ENCODE measurements at regions not wholly inside any gene's neighbourhood (a gene's known extent, or its start where the extent isn't known, plus 50 kb on each side); places are given as distances from the start of the nearest gene placed in this dataset.

DNA sequence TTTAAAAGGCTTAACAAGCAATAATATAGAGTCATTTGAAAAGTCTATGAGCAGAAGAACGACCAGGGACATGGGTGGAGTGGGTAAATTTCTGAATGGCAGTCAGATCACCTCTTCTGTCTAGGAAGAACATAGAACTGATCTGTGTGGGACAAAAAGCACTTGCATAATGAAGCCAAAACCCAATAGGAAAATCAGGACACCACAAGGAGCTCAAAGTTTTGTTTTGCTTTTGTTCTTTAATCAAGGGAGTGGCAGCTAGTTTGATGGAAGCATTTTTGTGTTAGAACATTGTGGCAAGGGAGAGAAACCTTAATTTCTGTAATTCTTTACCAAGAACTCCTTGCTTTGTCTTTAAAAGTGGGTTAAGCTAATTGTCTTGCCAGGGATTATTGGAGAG, 240.2 kb upstream of the TANK start:
- DNase-seq = no peak

DNA sequence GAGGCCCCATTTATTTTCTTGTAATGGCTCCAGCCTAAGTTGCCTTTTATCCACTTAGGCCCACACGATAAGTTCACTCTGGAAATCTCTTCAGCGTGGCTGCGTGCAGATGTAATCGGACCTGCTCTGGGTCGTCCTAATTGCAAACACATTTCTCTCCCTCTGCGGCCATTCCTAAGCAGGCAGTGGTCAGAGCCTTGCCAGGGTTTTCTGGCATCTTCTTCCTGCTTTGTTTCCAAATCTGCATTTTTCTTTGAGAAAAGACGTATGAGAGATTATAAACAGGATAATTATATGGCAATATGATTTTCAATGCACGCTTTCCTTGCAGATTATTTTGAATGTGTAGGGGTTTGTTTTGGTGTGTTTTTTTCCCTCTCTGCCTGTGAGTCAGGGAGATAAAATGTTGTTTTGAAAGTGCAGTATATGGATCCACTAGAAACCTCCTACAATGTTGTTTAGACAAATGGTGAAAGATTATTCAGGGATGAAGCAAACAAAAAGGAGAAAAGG, 239.4 kb upstream of the TANK start:
- DNase-seq = no peak

DNA sequence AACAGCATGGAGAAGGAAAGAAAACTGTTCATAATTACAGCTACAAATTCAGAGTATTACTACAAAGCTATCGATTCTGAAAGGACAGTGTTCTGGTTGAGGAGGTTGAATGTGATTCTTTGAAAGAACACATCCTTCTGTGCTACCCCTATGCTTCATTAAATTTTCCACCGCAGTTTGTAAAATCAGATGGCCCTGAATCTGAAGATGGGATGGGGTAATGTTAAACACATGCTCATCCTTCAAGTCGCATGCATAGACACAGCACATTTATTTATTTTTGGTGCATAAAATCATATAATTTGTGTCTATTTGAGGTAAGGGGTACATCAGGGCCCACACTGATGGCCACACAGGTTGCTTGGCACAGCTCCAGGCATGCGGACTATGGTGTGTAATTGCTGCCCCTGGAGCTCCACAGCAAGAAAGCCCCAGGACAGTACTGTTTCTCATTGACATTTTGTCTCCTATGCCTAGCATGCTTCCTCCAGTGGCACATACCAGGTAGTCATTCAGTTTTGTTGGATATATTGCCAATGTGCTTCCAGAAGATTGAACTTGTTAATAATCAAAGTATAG, 238.8 kb upstream of the TANK start:
- no peak for DNase-seq

DNA sequence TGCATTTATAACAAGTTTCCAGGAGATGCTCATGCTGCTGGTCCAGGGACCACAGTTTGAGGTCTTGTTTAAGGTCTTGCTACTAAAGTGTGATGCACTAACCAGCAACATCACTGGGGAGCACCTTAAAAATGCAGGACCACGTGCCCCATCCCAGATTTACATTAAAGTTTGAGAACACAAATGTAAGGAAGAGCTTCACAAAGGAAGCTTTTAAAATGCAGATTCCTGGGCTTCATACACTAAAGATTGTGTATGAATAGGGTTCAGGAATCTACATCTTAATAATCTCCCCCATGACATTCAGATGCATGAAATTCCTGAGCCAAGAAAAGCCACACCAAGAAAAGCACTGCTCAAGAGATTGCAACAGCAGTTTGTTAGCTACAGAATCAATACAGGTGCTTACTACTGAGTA, 235.3 kb upstream of the TANK start:
- no peak for DNase-seq

DNA sequence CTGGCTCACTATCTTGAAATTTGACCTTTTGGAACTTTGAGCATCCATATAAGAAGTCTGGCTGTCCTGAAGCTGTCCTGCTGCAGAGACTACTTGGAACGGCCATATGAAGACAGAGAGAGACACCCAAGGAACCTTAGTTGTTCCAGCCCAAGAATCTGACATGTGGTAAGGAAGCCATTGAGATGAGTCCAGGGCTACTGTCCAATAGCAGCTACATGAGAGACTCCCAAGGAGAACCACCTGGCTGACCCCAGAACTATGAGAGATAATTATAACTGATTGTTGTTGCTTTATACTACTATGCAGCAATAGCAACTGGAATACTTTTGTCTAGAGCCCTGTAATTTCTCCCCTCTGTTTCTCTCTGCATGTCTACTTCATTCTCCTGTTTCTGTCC, 234.3 kb upstream of the TANK start:
- no peak for DNase-seq

DNA sequence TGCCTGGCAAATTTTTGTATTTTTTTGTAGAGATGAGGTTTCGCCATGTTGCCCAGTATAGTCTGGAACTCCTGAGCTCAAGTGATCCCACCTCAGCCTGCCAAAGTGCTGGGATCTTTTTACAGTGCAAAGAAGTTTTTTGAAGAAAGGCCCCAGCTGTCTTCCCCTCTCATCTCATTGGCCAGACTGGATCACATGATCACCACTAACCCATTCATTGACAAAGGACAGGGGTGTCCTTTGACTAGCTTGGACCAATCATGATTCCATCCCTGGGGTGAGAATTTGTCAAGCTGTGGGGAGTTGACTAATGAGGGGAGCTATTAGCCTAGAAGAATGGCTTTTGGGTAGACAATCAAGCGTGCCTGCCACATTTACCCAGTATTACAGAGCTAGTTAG, 232.9 kb upstream of the TANK start:
- DNase-seq = no peak

DNA sequence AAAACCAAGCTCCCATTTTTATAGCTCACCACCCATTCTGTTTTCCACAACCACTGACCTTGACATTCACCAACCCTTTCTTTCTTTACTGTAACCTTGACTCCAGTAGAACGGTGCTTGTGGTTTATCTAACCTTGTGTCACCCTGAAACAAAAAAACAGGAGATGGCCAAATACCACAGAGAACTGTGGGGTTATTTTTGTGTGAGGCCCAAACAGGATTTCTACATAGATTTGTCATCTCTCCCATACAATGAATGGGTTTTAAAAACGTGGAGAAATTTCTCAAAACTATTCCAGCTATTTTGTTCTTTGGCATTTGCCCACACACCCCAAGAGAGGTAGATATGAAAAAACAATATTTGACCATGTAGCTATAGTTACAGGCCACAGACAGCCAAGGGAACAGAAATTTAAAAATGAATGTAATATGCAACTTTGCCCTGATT, 231.3 kb upstream of the TANK start:
- DNase-seq = no peak

DNA sequence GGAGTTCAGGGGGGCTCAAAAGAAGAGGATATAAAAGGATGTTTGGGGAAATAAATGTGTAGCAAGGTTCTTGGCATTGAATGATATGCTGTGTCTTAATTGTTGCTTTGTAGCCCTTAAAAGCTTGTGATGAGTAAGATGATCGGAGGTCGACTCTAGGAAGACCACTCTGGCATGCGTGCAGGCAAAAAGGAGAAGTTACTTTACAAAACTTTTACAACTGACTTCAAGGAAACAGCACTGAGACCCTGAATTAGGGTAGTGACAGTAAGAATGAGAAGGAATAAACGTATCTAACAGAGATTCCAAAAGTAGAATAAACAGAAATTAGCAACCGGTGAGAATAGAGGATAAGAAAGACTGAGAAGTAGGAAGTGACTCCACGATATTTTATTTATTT, 228.7 kb upstream of the TANK start:
- DNase-seq = no peak

DNA sequence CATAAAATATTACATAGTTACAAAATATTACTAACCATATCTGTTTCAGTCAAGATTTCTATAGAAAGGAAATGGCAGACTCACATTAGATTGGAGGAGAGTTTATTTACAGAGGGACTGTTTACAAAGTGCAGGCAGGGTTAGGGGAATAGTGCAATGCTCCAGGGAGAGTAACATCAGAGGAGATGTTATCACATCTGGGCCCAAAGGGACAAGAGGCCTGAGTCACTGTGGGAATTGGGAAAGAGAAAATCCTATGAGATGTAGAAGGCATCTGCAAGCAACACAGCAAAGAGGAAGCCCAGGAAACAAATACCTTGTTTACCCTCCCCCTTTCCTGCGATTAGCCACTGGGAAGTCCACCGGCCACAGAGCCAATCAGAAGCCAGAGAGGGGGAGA, 227.3 kb upstream of the TANK start:
- no peak for DNase-seq

DNA sequence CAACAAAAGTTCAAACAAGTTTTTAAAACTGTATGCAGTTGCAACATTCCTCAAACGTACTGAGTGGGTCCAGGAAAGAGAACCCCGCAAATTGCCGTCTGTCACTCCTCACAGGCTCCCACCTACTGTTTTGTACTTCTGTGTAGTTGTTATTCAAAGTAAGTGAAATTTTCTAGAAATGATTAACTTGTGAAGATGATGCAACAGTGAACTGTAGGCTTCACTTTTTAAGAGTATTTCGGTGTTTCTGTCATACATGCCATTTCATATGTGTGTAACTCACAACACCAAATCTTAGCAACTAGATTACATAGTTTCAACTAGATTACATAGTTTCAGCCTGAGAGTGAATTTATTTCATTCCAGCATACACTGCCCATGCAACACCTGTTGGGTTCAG, 226.0 kb upstream of the TANK start:
- DNase-seq = no peak

DNA sequence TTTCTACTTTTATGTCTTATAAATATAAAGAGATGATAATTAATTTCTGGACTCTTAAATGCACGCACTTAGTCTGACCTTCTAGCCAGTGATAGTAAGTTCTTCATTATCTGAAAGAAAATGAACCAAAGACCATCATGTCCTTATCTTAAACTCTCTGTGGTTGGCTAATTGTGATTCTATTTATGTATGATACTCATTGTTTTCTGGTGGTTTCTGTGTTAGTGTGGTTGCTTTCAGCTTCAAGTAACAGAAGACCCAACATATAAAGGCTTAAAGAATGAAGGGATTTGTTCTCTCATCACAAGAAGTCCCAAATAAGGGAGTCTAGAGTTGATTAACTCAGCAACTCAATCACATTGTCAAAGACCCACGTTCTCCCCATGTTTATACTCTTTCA, 225.2 kb upstream of the TANK start:
- DNase-seq = no peak

DNA sequence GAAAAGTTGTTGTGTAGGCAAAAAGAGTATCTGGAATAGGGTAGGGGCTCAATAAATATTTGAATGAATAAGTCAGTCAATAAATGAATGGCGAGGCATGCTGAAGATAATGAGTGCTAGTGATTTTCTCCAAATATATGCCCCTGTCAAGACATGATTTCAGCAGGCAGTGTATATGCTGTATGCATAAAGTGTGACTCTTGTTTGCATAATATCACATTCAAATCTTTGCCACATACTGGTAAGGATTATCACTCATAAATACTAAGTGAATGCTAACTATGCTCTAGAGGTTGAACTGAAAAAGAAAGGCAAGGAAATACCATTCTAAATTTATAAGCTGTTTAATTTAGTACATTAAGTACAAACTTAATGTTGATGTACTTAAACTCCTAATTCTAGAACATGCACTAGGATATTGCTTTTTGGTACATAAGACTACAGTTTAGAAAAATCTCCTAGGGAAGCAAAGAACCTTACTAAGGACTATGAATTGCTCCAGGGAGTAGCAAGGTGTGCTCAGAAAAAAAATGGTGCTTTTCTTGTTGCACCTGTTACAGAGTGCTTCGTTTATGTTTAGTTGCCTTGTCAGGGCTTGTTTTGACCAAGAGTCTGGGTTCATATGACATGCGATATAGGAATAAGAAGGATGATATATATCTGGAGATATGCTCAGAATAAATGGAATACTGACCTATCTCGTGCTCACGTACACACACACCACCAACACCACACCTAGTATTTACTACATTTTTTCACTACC, 224.0 kb upstream of the TANK start:
- no peak for DNase-seq

DNA sequence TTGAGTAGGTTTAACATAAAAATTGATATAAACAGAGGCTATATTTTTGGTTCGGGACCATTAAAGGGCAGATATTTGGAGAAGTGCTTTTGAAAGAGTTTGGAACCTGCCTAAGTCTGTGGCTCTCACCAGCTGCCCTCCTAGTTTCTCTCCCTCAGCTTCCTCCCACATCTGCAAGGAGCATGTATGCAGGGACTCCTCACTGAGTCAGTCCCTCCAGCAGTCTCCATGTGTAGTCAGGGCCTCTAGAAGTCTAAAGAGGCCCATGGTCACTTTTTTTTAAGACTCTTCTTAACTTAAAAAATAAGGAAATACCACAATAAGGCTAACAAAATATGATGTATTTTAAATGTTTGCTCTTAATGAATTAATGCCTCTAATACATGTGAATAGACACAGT, 220.0 kb upstream of the TANK start:
- no peak for DNase-seq

DNA sequence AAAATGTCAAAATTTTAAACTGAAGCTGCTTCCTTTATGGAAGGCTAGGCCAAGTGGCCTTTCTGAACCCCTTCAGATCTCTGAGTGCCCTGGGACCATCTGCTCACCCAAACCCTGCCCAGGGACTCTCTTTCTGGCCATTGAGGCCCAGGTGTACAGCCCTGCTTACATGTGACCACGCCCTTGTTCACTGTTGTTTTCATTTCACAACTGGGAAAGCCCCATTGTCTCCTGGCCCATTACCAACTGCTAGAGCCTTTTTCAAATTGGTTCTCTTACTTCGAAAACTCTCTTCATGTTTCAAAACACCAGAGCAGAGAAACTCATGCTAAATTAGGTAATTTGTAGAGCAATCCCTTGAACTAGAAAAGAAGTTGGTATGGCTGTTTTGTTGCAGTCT, 219.5 kb upstream of the TANK start:
- DNase-seq = no peak

DNA sequence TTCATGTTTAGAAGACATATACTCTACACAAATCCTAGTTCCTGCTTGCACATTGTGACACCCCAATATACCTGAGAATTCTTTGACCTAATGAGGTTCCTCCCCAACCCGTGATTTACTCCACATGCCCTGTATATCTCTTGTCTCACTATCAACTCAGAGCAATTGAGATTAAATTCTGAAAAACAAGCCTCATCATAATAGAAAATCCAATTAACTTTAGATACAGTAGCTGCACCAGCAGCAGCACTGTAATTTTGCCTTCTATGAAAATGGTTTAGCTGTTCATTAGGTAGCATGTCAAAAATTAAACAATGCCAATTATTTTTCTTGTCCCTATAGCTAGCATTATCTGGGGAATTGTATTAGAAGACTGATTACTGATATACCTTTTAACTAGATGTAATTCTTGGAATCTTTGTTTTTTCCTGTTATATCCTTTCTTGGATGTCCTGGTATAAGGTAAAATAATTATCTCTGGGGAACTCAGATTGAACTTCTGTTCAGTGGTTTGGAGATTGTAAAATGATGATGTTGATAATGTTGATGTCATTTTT, 218.9 kb upstream of the TANK start:
- DNase-seq = no peak

DNA sequence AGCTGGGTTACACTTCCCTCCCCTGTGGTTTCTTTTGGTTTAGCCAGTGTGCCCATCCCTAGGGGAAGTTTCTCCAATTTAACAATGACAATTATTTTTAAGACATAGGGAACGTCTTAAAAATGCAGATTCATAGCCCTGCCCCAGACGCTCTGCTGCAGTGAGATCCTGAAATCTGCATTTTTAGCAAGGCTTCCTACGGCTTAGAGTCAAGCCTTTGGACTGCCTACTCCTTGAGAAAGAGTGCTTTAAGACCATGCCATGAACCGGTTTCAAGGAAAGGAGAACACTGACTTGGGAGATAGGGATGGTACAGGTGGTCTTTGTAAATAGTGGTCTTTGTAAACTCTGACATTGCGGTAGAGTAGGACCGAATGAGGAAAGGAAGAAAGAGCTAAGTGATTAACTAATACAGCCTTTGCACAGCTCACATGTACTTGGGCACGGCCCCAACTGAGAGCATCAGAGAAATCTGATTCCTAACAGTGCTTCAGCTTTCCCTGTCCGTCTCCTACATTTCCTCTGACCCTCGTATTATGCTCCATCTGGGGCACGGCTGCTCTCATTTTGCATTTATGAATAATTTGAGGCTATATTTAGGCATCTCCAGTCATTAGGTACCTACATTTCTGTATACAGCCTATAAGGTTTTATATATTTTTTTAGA, 217.6 kb upstream of the TANK start:
- no peak for DNase-seq

DNA sequence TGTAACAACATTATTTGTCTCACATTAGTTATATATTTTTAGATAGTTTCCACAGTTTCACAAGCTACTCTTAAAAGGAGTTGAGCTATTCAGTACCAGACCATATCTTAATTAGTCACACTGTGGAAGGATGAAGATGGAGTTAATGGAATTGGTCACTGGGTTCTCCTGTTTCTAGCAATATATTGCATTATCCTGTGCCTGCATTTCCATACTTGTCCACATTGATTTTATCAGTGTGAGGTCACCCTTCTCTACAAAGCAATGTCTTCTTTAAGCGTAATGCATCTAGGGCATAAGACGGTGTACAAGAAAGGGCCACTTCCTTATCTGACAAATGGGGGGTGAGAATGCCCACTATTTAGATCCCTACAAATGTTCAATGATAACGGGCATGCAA, 216.8 kb upstream of the TANK start:
- no peak for DNase-seq

DNA sequence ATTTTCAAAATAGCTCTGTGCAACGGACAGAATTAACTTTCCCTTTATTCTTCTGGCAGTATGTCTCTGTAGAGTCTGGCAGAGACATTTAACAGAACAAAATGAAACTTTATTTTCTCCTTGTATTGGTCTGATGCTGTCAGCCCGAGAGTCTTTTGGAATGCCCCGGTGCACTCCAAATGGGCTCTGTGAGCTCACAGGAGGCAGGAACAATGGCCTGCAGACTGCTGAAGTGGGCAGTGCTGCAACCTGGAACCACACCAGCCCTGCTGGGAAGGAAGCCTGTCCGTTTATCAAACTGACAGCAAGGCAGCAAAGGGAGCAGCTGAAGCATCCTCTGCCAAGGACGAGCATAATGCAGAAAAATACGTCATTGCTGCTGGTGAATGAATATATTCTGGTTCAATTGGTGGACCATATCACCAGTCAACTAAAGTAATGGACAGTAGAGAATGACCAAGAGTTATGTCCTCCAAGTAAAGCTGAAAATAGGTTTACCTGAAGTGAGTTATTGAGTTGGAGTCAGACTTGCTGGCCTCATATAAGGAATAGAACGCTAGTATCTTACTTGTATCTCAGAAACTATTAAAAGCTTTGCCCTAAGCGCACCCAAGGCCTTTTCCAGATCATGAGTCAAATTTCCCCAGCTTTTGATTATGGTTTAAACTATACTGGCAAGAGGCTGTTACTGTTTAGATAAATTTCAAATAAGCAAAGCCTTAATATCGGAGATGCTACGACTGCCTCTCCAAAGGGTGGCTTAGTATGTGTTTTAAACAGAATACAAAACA, 207.6 kb upstream of the TANK start:
- DNase-seq = no peak

DNA sequence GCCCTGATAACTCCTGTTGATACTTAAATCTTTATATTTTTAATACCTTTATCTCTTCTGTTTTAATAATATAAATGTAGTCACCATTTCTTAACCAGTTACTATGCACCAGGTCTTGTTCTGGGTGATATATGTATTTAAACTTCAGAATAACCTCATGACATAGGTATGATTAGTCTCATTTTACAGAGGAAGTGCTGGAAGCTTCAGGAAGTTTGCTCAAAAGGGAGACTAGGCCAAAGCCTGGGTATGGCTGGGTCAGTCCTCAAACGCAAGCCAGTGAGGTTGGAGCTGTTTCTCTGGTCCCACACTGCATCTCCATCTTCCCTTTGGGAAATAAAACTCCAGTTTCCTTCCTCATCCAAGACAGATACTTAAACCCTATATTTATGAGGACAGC, 204.7 kb upstream of the TANK start:
- no peak for DNase-seq

DNA sequence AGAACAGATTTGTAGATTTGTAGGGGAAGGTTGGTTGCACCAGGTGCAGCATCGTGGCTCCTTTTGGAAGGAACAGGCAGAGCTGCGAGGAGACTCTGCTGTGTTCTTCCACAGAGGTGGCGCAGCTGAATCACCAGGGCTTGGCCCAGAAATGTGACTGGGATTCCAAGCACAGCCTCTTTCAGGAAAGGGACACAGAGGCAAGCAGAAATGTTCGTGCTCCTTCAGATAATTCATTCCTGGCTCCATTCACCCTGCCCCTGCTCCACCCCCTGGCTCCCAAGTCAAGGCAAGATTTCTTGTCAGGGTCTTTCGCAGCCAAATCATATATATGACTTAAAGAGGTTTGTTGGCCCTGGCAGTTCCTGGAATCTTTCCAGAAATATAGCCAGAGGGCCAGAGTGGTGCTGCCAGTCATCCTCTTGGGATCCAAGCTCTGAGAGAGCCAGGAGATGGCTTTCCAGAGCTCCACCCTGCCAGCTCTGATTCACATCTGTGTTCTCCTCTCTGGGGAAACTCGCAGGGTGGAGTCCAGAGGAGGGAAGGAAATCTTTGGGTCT, 203.9 kb upstream of the TANK start:
- no peak for DNase-seq

DNA sequence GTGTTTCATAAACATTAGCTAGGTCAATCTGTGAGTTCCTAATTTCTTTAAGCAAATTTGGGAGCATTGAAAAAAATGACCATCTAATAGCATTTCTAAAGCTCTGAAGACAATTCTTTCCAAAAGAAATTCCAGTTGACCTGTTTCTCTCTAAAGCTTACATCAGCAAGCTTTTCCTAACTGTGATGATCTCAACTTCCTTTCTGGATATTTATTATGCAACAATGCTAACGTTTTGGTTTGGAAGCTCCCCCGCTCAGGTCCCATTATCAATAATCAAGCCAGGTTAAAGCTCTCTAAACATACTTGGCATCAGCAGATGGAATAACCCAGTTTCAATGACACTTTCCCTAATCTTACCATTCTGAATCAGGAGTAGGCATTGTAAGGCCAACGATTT, 196.3 kb upstream of the TANK start:
- DNase-seq = no peak

DNA sequence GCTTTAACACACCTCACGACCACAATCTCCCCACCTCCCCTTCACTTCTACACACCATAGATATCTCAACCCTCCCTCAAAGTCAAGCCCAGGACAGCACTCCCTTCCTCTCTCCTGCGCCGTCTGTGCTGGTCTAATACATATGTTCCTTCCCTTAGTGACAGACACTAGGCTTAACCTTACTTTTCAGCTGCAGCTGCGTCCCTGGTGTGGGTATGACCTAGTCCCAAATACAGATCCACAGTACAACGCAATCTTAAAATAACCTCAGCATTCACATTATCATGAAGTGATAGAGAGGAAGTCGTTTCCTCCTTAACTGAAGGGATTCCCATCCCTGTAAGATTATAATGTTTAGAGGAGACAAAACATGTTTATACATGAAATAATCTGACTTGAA, 192.7 kb upstream of the TANK start:
- no peak for DNase-seq
